Cardiac fibroblast (primary cell): ENCODE measurements at regions not wholly inside any gene's neighbourhood (a gene's known extent, or its start where the extent isn't known, plus 50 kb on each side); places are given as distances from the start of the nearest gene placed in this dataset.

Source experiments
- DNase-seq, 2 donors: peaks; one replicate each; pipeline versions ENCODE4 v3.0.0 to v3.0.0-alpha.2; 2010; ENCODE audit warnings: low read depth in 2 of 2
- H3K4me3 ChIP-seq, 2 donors: replicated peaks in 1 of 2; 1 replicate in 1 of 2; 2 replicates in 1 of 2; pipeline ENCODE4 v1.5.1; 2011; ENCODE audit warnings: low read depth in 2 of 2, low read length in 2 of 2, mild to moderate bottlenecking in 2 of 2, moderate library complexity in 1 of 2
- CTCF ChIP-seq: IDR thresholded peaks from one replicate; pipeline ENCODE4 v1.5.1; 2011; ENCODE audit warnings: low read depth, mild to moderate bottlenecking, low read length, inconsistent platforms

GRCh38 chr12:28100717-28101116, 89.5 kb upstream of the CCDC91 start:
- DNase-seq = no peak
- H3K4me3 ChIP-seq = no peak overlapping the region
- TF ChIP-seq CTCF = no peak

- peak in 1 of 2 donors; percentile 54 for DNase-seq
- TF ChIP-seq CTCF = no peak
- no peak overlapping the region for H3K4me3 ChIP-seq
Measured at GRCh38 chr12:28104316-28104715, 85.9 kb upstream of the CCDC91 start.

- no peak overlapping the region for H3K4me3 ChIP-seq
- TF ChIP-seq CTCF = no peak
- peak in 1 of 2 donors; percentile 54 for DNase-seq
Measured at GRCh38 chr12:28104903-28105864, 85.1 kb upstream of the CCDC91 start.

GRCh38 chr12:28107679-28108078, 82.6 kb upstream of the CCDC91 start:
- TF ChIP-seq CTCF = no peak
- peak in 1 of 2 donors; percentile 63 for DNase-seq
- H3K4me3 ChIP-seq = no peak overlapping the region

- peak; percentile 27 to 52 for DNase-seq
- no peak overlapping the region for H3K4me3 ChIP-seq
- TF ChIP-seq CTCF = no peak
Measured at GRCh38 chr12:28108599-28108998, 81.7 kb upstream of the CCDC91 start.

- no peak for TF ChIP-seq CTCF
- no peak overlapping the region for H3K4me3 ChIP-seq
Measured at GRCh38 chr12:28110329-28110728, 79.9 kb upstream of the CCDC91 start.

More at GRCh38 chr12:28110329-28110728, 79.9 kb upstream of the CCDC91 start:
- no peak for DNase-seq
